Tibial nerve (tissue), 4 donors: ENCODE measurements at regions not wholly inside any gene's neighbourhood (a gene's known extent, or its start where the extent isn't known, plus 50 kb on each side); places are given as distances from the start of the nearest gene placed in this dataset.

Experiments used
- DNase-seq, 2 donors: peaks; one replicate each; pipeline ENCODE4 v3.0.0-alpha.2; 2019; ENCODE audit warnings: low spot score in 2 of 2
- H3K27ac ChIP-seq, 4 donors: fragments of 200-600 bp; sonication (generic) in 3 of 4; one replicate each; pipeline ENCODE4 v1.5.1; 2017 to 2019; ENCODE audit warnings: mild to moderate bottlenecking in 1 of 4
- H3K27me3 ChIP-seq, 2 donors: fragments of 200-600 bp; sonication (generic) in 1 of 2; one replicate each; pipeline versions ENCODE4 v1.5.1 to v1.6.0; 2017 to 2019
- H3K36me3 ChIP-seq, 3 donors: fragments of 200-600 bp; sonication (generic); one replicate each; pipeline ENCODE4 v1.5.1; 2018 to 2019
- H3K4me1 ChIP-seq, 4 donors: fragments of 200-600 bp; sonication (generic) in 3 of 4; one replicate each; pipeline ENCODE4 v1.5.1; 2017 to 2019
- H3K4me3 ChIP-seq, 4 donors: fragments of 200-600 bp; sonication (generic) in 3 of 4; one replicate each; pipeline ENCODE4 v1.5.1; 2017 to 2019; ENCODE audit warnings: mild to moderate bottlenecking in 1 of 4, moderate library complexity in 1 of 4
- H3K9me3 ChIP-seq, 4 donors: fragments of 200-600 bp; sonication (generic) in 3 of 4; one replicate each; pipeline ENCODE4 v1.5.1; 2017 to 2019
- CTCF ChIP-seq, 5 experiments: fragments of 200-600 bp in 3 of 5; fragments of 450-650 bp in 2 of 5; sonication (generic) in 3 of 5; IDR thresholded peaks; one replicate each; pipeline ENCODE4 v1.5.1; 2016 to 2019; ENCODE audit warnings: antibody characterized with exemption in 5 of 5, mild to moderate bottlenecking in 3 of 5, moderate library complexity in 2 of 5
- EP300 ChIP-seq, 2 donors: sonication (generic); formaldehyde crosslinking; IDR thresholded peaks; one replicate each; pipeline ENCODE4 v1.6.1; 2017; ENCODE audit warnings: antibody characterized with exemption in 2 of 2, mild to moderate bottlenecking in 1 of 2
- POLR2A ChIP-seq, 2 donors: fragments of 450-650 bp; IDR thresholded peaks; one replicate each; pipeline ENCODE4 v1.6.1; 2017; ENCODE audit warnings: antibody characterized with exemption in 2 of 2, mild to moderate bottlenecking in 2 of 2, moderate library complexity in 2 of 2
- WGBS, 2 donors: methylation state at CpG; one replicate each; pipeline ENCODE4 v1.1.5; 2018; 5-methylcytosine and 5-hydroxymethylcytosine counted together

- no peaks in the 10 kb centered on the region for H3K4me1 ChIP-seq
- no peak overlapping the region for H3K27ac ChIP-seq
- no peak overlapping the region for H3K4me3 ChIP-seq
- DNase-seq: no peak
- no peaks in the 10 kb centered on the region for H3K36me3 ChIP-seq
- no peaks in the 10 kb centered on the region for H3K27me3 ChIP-seq
- H3K9me3 ChIP-seq: peaks cover 0 to 11% (median 2%) of the 10 kb centered on the region in 4 donors
- TF ChIP-seq CTCF (IDR thresholded peaks at IDR 0.05) (no peak), EP300 (IDR thresholded peaks at IDR 0.05) (no peak)
Observed at GRCh38 chr4:24693636-24694035, 101.7 kb upstream of the SOD3 start.

GRCh38 chr4:24700118-24700517, 95.3 kb upstream of the SOD3 start:
- peaks cover 0 to 28% (median 0%) of the 10 kb centered on the region in 4 donors for H3K4me1 ChIP-seq
- H3K4me3 ChIP-seq: no peak overlapping the region
- no peaks in the 10 kb centered on the region for H3K9me3 ChIP-seq
- no peak overlapping the region for H3K27ac ChIP-seq
- no peaks in the 10 kb centered on the region for H3K27me3 ChIP-seq
- H3K36me3 ChIP-seq: no peaks in the 10 kb centered on the region
- no peak for TF ChIP-seq POLR2A (IDR thresholded peaks at IDR 0.05)
- TF ChIP-seq CTCF (IDR thresholded peaks at IDR 0.05): no peak
- no peak for TF ChIP-seq EP300 (IDR thresholded peaks at IDR 0.05)
- DNase-seq: no peak
- 89 to 90% methylated on average over 1 of the region's 1 CpG for WGBS, 2 donors

DNA sequence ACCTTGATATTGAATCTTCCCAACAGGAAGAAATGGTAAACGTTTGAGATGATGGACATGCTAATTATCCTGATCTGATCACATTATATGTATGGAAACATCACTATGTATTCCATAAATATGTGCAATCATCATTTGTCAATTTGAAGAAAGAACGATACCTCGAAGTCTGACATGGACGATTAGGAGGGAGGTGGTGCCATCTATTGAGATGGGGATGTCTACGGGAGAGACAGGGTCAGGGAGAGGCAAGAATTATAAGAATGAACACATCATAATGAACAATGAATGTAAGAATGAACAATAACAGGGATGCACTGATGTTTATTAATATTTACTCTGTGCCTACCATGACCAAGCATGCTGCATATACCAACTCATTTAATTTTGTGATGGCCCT, 93.7 kb upstream of the SOD3 start:
- 57 to 70% methylated on average over 5 of the region's 5 CpGs for WGBS, 2 donors
- no peaks in the 10 kb centered on the region for H3K36me3 ChIP-seq
- TF ChIP-seq EP300 (IDR thresholded peaks at IDR 0.05) (no peak), POLR2A (IDR thresholded peaks at IDR 0.05) (no peak), CTCF (IDR thresholded peaks at IDR 0.05) (no peak)
- H3K27ac ChIP-seq: peak overlapping the region in 2 of 4 donors; percentile 1 to 47
- peaks cover 0 to 3% (median 0%) of the 10 kb centered on the region in 4 donors for H3K9me3 ChIP-seq
- H3K4me3 ChIP-seq: no peak overlapping the region
- no peaks in the 10 kb centered on the region for H3K27me3 ChIP-seq
- DNase-seq: no peak
- H3K4me1 ChIP-seq: peaks cover 0 to 28% (median 0%) of the 10 kb centered on the region in 4 donors

DNA sequence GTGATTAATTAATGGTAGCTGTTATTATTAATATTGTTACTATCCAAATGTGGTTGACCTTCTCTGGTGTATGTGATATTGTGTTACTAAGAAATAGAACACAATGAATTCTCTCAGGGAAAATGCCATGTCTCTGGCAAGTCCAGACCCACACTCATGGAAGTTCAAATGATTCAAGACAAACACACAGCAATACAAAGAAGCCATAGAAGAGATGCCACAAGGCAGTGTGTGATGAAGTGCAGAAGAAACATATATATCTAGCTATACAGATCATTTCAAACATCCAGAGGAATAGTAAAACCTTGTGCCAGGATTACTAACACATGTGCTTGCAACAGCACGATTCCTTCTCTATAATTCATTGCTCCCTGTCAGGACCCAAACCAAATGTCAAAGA, 93.1 kb upstream of the SOD3 start:
- H3K4me3 ChIP-seq: no peak overlapping the region
- no peak for DNase-seq
- H3K9me3 ChIP-seq: peaks cover 0 to 3% (median 0%) of the 10 kb centered on the region in 4 donors
- H3K36me3 ChIP-seq: no peaks in the 10 kb centered on the region
- 15% methylated on average over 1 of the region's 1 CpG for WGBS, 2 donors
- H3K27me3 ChIP-seq: no peaks in the 10 kb centered on the region
- H3K27ac ChIP-seq: peak overlapping the region in 2 of 4 donors; percentile 1 to 47
- TF ChIP-seq CTCF (IDR thresholded peaks at IDR 0.05) (no peak), EP300 (IDR thresholded peaks at IDR 0.05) (no peak), POLR2A (IDR thresholded peaks at IDR 0.05) (no peak)
- peaks cover 0 to 28% (median 0%) of the 10 kb centered on the region in 4 donors for H3K4me1 ChIP-seq

- no peaks in the 10 kb centered on the region for H3K27me3 ChIP-seq
- no peaks in the 10 kb centered on the region for H3K36me3 ChIP-seq
- H3K4me3 ChIP-seq: no peak overlapping the region
- TF ChIP-seq POLR2A (IDR thresholded peaks at IDR 0.05) (no peak), CTCF (IDR thresholded peaks at IDR 0.05) (no peak), EP300 (IDR thresholded peaks at IDR 0.05) (no peak)
- peaks cover 0 to 3% (median 0%) of the 10 kb centered on the region in 4 donors for H3K9me3 ChIP-seq
- peak overlapping the region in 1 of 4 donors; percentile 1 for H3K27ac ChIP-seq
- peaks cover 0 to 28% (median 0%) of the 10 kb centered on the region in 4 donors for H3K4me1 ChIP-seq
- WGBS, 2 donors: 98 to 100% methylated on average over 2 of the region's 2 CpGs
- DNase-seq: no peak
Observed at GRCh38 chr4:24703298-24703697, 92.1 kb upstream of the SOD3 start.
